Adrenal gland (tissue), 5 donors: ENCODE measurements at regions not wholly inside any gene's neighbourhood (a gene's known extent, or its start where the extent isn't known, plus 50 kb on each side); places are given as distances from the start of the nearest gene placed in this dataset.

ENCODE experiments used
- CTCF ChIP-seq, 6 experiments: fragments of 450-650 bp in 4 of 6; fragments of 200-600 bp in 2 of 6; sonication (generic) in 1 of 6; IDR thresholded peaks; 1 replicate in 5 of 6; 2 replicates in 1 of 6; pipeline versions ENCODE4 v1.5.1 to v1.8.0; 2016 to 2021; ENCODE audit warnings: antibody characterized with exemption in 6 of 6, mild to moderate bottlenecking in 2 of 6, moderate library complexity in 1 of 6
- POLR2A ChIP-seq, 2 donors: fragments of 450-650 bp; IDR thresholded peaks; one replicate each; pipeline ENCODE4 v1.6.1; 2017; ENCODE audit warnings: antibody characterized with exemption in 2 of 2, mild to moderate bottlenecking in 2 of 2, moderate library complexity in 1 of 2
- donor health status: DM: no; HTN: no; CAD: no.

GRCh38 chr12:67915335-67915851 lies 73.9 kb upstream of the IFNG-AS1 start:
- TF ChIP-seq CTCF (IDR thresholded peaks at IDR 0.05) = no peak
- TF ChIP-seq POLR2A (IDR thresholded peaks at IDR 0.05) = no peak
